Stomach (tissue), 4 donors: ENCODE measurements at regions not wholly inside any gene's neighbourhood (a gene's known extent, or its start where the extent isn't known, plus 50 kb on each side); places are given as distances from the start of the nearest gene placed in this dataset.
A peak's percentile ranks its signal among the peaks of the same experiment; 100 is the strongest.

Experiments
- CTCF ChIP-seq, 7 experiments: fragments of 450-650 bp in 4 of 7; fragments of 200-600 bp in 3 of 7; sonication (generic) in 3 of 7; IDR thresholded peaks; one replicate each; pipeline ENCODE4 v1.5.1; 2016 to 2019; ENCODE audit warnings: antibody characterized with exemption in 7 of 7, control low read depth in 2 of 7, mild to moderate bottlenecking in 1 of 7
- EP300 ChIP-seq: sonication (generic); formaldehyde crosslinking; IDR thresholded peaks from one replicate; pipeline ENCODE4 v1.6.1; 2017; ENCODE audit warnings: antibody characterized with exemption

- TF ChIP-seq EP300 = no peak
- TF ChIP-seq CTCF (IDR thresholded peaks at IDR 0.05) = peak in 2 of 7 experiments; percentile 13 to 23
Observed at GRCh38 chr4:54433686-54434085, 204.6 kb downstream of the PDGFRA start.
